ENCODE measurements at regions not wholly inside any gene's neighbourhood (a gene's known extent, or its start where the extent isn't known, plus 50 kb on each side); places are given as distances from the start of the nearest gene placed in this dataset.
A peak's percentile ranks its signal among the peaks of the same experiment; 100 is the strongest.

- H3K27me3 ChIP-seq (ENCODE audit: insufficient read depth, insufficient read length) = no peaks in the 10 kb centered on the region
- H3K9ac ChIP-seq (ENCODE audit: insufficient read length, low read depth) = no peak overlapping the region
- H3K36me3 ChIP-seq (ENCODE audit: insufficient read depth, insufficient read length, low read length) = no peaks in the 10 kb centered on the region
- H3K9me3 ChIP-seq (ENCODE audit: insufficient read depth, low read length) = no peaks in the 10 kb centered on the region
- TF ChIP-seq YY1 (IDR thresholded peaks at IDR 0.05; ENCODE audit: insufficient read depth, insufficient read length) (no peak), ZNF274 (IDR thresholded peaks at IDR 0.05; ENCODE audit: low read depth, low read length) (no peak), SUZ12 (IDR thresholded peaks at IDR 0.05; ENCODE audit: extremely low read depth, insufficient read depth, insufficient read length) (no peak)
- no peaks in the 10 kb centered on the region for H3K4me1 ChIP-seq (ENCODE audit: insufficient read depth, insufficient read length)
- no peak overlapping the region for H3K4me3 ChIP-seq (ENCODE audit: insufficient read length, low read depth)
- no peak for DNase-seq (ENCODE audit: low read depth, low spot score)
These were observed 394.2 kb downstream of the AGTPBP1 start for GRCh38 chr9:85347541-85347940.

- Histone ChIP-seq H3K4me1 (ENCODE audit: insufficient read depth, insufficient read length) (no peaks in the 10 kb centered on the region), H3K4me3 (ENCODE audit: insufficient read length, low read depth) (no peak overlapping the region), H3K36me3 (ENCODE audit: insufficient read depth, insufficient read length, low read length) (no peaks in the 10 kb centered on the region), H3K9me3 (ENCODE audit: insufficient read depth, low read length) (no peaks in the 10 kb centered on the region), H3K9ac (ENCODE audit: insufficient read length, low read depth) (no peak overlapping the region), H3K27me3 (ENCODE audit: insufficient read depth, insufficient read length) (no peaks in the 10 kb centered on the region)
- TF ChIP-seq YY1 (IDR thresholded peaks at IDR 0.05; ENCODE audit: insufficient read depth, insufficient read length) = no peak
- no peak for TF ChIP-seq SUZ12 (IDR thresholded peaks at IDR 0.05; ENCODE audit: extremely low read depth, insufficient read depth, insufficient read length)
- TF ChIP-seq ZNF274 (IDR thresholded peaks at IDR 0.05; ENCODE audit: low read depth, low read length) = no peak
- DNase-seq (ENCODE audit: low read depth, low spot score) = no peak
These were observed 396.9 kb downstream of the AGTPBP1 start for GRCh38 chr9:85344901-85345300.

- Histone ChIP-seq H3K4me3 (ENCODE audit: insufficient read length, low read depth) (no peak overlapping the region), H3K9me3 (ENCODE audit: insufficient read depth, low read length) (no peaks in the 10 kb centered on the region), H3K36me3 (ENCODE audit: insufficient read depth, insufficient read length, low read length) (no peaks in the 10 kb centered on the region), H3K9ac (ENCODE audit: insufficient read length, low read depth) (no peak overlapping the region), H3K27me3 (ENCODE audit: insufficient read depth, insufficient read length) (no peaks in the 10 kb centered on the region), H3K4me1 (ENCODE audit: insufficient read depth, insufficient read length) (no peaks in the 10 kb centered on the region)
- no peak for TF ChIP-seq SUZ12 (IDR thresholded peaks at IDR 0.05; ENCODE audit: extremely low read depth, insufficient read depth, insufficient read length)
- no peak for TF ChIP-seq ZNF274 (IDR thresholded peaks at IDR 0.05; ENCODE audit: low read depth, low read length)
- no peak for TF ChIP-seq YY1 (IDR thresholded peaks at IDR 0.05; ENCODE audit: insufficient read depth, insufficient read length)
- DNase-seq (ENCODE audit: low read depth, low spot score) = no peak
These were observed 402.4 kb downstream of the AGTPBP1 start for GRCh38 chr9:85339338-85339737.

- no peak for TF ChIP-seq ZNF274 (IDR thresholded peaks at IDR 0.05; ENCODE audit: low read depth, low read length)
- TF ChIP-seq SUZ12 (IDR thresholded peaks at IDR 0.05; ENCODE audit: extremely low read depth, insufficient read depth, insufficient read length) = no peak
- no peak for TF ChIP-seq YY1 (IDR thresholded peaks at IDR 0.05; ENCODE audit: insufficient read depth, insufficient read length)
- Histone ChIP-seq H3K4me3 (ENCODE audit: insufficient read length, low read depth) (no peak overlapping the region), H3K9ac (ENCODE audit: insufficient read length, low read depth) (no peak overlapping the region), H3K4me1 (ENCODE audit: insufficient read depth, insufficient read length) (no peaks in the 10 kb centered on the region), H3K9me3 (ENCODE audit: insufficient read depth, low read length) (no peaks in the 10 kb centered on the region), H3K27me3 (ENCODE audit: insufficient read depth, insufficient read length) (no peaks in the 10 kb centered on the region), H3K36me3 (ENCODE audit: insufficient read depth, insufficient read length, low read length) (no peaks in the 10 kb centered on the region)
- DNase-seq (ENCODE audit: low read depth, low spot score) = no peak
These were observed 407.5 kb downstream of the AGTPBP1 start for GRCh38 chr9:85334228-85334627.

GRCh38 chr9:85332487-85332886, 409.3 kb downstream of the AGTPBP1 start:
- Histone ChIP-seq H3K27me3 (ENCODE audit: insufficient read depth, insufficient read length) (no peaks in the 10 kb centered on the region), H3K9me3 (ENCODE audit: insufficient read depth, low read length) (no peaks in the 10 kb centered on the region), H3K9ac (ENCODE audit: insufficient read length, low read depth) (no peak overlapping the region), H3K4me3 (ENCODE audit: insufficient read length, low read depth) (no peak overlapping the region), H3K4me1 (ENCODE audit: insufficient read depth, insufficient read length) (no peaks in the 10 kb centered on the region), H3K36me3 (ENCODE audit: insufficient read depth, insufficient read length, low read length) (no peaks in the 10 kb centered on the region)
- DNase-seq (ENCODE audit: low read depth, low spot score) = peak; percentile 38
- TF ChIP-seq ZNF274 (IDR thresholded peaks at IDR 0.05; ENCODE audit: low read depth, low read length) = no peak
- no peak for TF ChIP-seq SUZ12 (IDR thresholded peaks at IDR 0.05; ENCODE audit: extremely low read depth, insufficient read depth, insufficient read length)
- no peak for TF ChIP-seq YY1 (IDR thresholded peaks at IDR 0.05; ENCODE audit: insufficient read depth, insufficient read length)

- Histone ChIP-seq H3K9me3 (ENCODE audit: insufficient read depth, low read length) (no peaks in the 10 kb centered on the region), H3K36me3 (ENCODE audit: insufficient read depth, insufficient read length, low read length) (no peaks in the 10 kb centered on the region), H3K4me3 (ENCODE audit: insufficient read length, low read depth) (no peak overlapping the region), H3K4me1 (ENCODE audit: insufficient read depth, insufficient read length) (no peaks in the 10 kb centered on the region), H3K9ac (ENCODE audit: insufficient read length, low read depth) (no peak overlapping the region), H3K27me3 (ENCODE audit: insufficient read depth, insufficient read length) (no peaks in the 10 kb centered on the region)
- TF ChIP-seq YY1 (IDR thresholded peaks at IDR 0.05; ENCODE audit: insufficient read depth, insufficient read length) (no peak), ZNF274 (IDR thresholded peaks at IDR 0.05; ENCODE audit: low read depth, low read length) (no peak), SUZ12 (IDR thresholded peaks at IDR 0.05; ENCODE audit: extremely low read depth, insufficient read depth, insufficient read length) (no peak)
- DNase-seq (ENCODE audit: low read depth, low spot score) = no peak
These were observed 410.1 kb downstream of the AGTPBP1 start for GRCh38 chr9:85331626-85332025.

- H3K27me3 ChIP-seq (ENCODE audit: insufficient read depth, insufficient read length) = no peaks in the 10 kb centered on the region
- TF ChIP-seq YY1 (IDR thresholded peaks at IDR 0.05; ENCODE audit: insufficient read depth, insufficient read length) = no peak
- TF ChIP-seq SUZ12 (IDR thresholded peaks at IDR 0.05; ENCODE audit: extremely low read depth, insufficient read depth, insufficient read length) = no peak
- TF ChIP-seq ZNF274 (IDR thresholded peaks at IDR 0.05; ENCODE audit: low read depth, low read length) = no peak
- DNase-seq (ENCODE audit: low read depth, low spot score) = no peak
These were observed 419.2 kb downstream of the AGTPBP1 start for GRCh38 chr9:85322592-85322991.

More at GRCh38 chr9:85322592-85322991, 419.2 kb downstream of the AGTPBP1 start:
- Histone ChIP-seq H3K4me1 (ENCODE audit: insufficient read depth, insufficient read length) (no peaks in the 10 kb centered on the region), H3K9me3 (ENCODE audit: insufficient read depth, low read length) (no peaks in the 10 kb centered on the region), H3K36me3 (ENCODE audit: insufficient read depth, insufficient read length, low read length) (no peaks in the 10 kb centered on the region), H3K9ac (ENCODE audit: insufficient read length, low read depth) (no peak overlapping the region), H3K4me3 (ENCODE audit: insufficient read length, low read depth) (no peak overlapping the region)

All from NT2/D1 (cell line).